Caco-2 (cell line): ENCODE measurements at regions not wholly inside any gene's neighbourhood (a gene's known extent, or its start where the extent isn't known, plus 50 kb on each side); places are given as distances from the start of the nearest gene placed in this dataset.

Experiments
- BruUV-seq: library from RNA; stranded (reverse); fragments of 400-500 nt; replicated peaks from 2 replicates; lab custom pipeline; 2021; lab: Mats Ljungman, UMichigan
- CTCF ChIA-PET: fragments of 300-600 bp; sonication (Branson Sonifier 250); formaldehyde crosslinking; loops from one replicate; lab custom pipeline; 2022; ENCODE audit warnings: antibody characterized with exemption; lab: Charles Lee
- POLR2A ChIA-PET: fragments of 300-600 bp; sonication (Branson Sonifier 250); formaldehyde crosslinking; loops from one replicate; lab custom pipeline; 2022; ENCODE audit warnings: antibody characterized with exemption; lab: Charles Lee
- DNase-seq, 2 experiments: peaks; one replicate each; pipeline versions ENCODE4 v3.0.0 to v3.0.0-alpha.2; 2020 to 2022
- H3K27me3 ChIP-seq: replicated peaks from 2 replicates; pipeline ENCODE4 v1.6.0; 2011; ENCODE audit warnings: low read length; ENCODE audit not compliant: control insufficient read depth, insufficient read depth
- H3K36me3 ChIP-seq: 2 replicates; pipeline ENCODE4 v1.5.1; 2011; ENCODE audit warnings: low read length; ENCODE audit not compliant: control insufficient read depth, insufficient read depth
- H3K4me1 ChIP-seq: fragments of 250-450 bp; sonication (Bioruptor Pico); 2 replicates; pipeline ENCODE4 v1.5.1; 2020; ENCODE audit warnings: mild to moderate bottlenecking
- H3K4me3 ChIP-seq: 2 replicates; pipeline ENCODE4 v1.5.1; 2011; ENCODE audit warnings: low read depth, mild to moderate bottlenecking, control low read depth, low read length
- H3K9me3 ChIP-seq: fragments of 250-450 bp; sonication (Bioruptor Pico); 2 replicates; pipeline ENCODE4 v1.5.1; 2020; ENCODE audit warnings: mild to moderate bottlenecking, moderate library complexity
- H3K27ac Mint-ChIP-seq: one replicate; pipeline ENCODE4 v1.8.0; 2022; ENCODE audit warnings: mixed read lengths; ENCODE audit not compliant: unreplicated experiment
- H3K27me3 Mint-ChIP-seq: one replicate; pipeline ENCODE4 v1.8.0; 2022; ENCODE audit warnings: mixed read lengths; ENCODE audit not compliant: insufficient read depth, unreplicated experiment
- H3K36me3 Mint-ChIP-seq: one replicate; pipeline ENCODE4 v1.8.0; 2022; ENCODE audit warnings: mild to moderate bottlenecking, mixed read lengths; ENCODE audit not compliant: insufficient read depth, unreplicated experiment
- H3K4me1 Mint-ChIP-seq: one replicate; pipeline ENCODE4 v1.8.0; 2022; ENCODE audit warnings: low read depth, mixed read lengths; ENCODE audit not compliant: unreplicated experiment
- H3K4me3 Mint-ChIP-seq: one replicate; pipeline ENCODE4 v1.8.0; 2022; ENCODE audit warnings: mild to moderate bottlenecking, moderate library complexity, mixed read lengths; ENCODE audit not compliant: unreplicated experiment
- H3K9me3 Mint-ChIP-seq: one replicate; pipeline ENCODE4 v1.8.0; 2022; ENCODE audit warnings: mixed read lengths; ENCODE audit not compliant: unreplicated experiment
- CTCF ChIP-seq, 2 experiments: fragments of 200-600 bp in 1 of 2; IDR thresholded peaks; 1 replicate in 1 of 2; 2 replicates in 1 of 2; pipeline versions ENCODE4 v1.5.1 to v1.8.0; 2011 to 2022; ENCODE audit warnings: antibody characterized with exemption in 1 of 2, control low read depth in 1 of 2, inconsistent platforms in 1 of 2, low read depth in 1 of 2, low read length in 1 of 2, mild to moderate bottlenecking in 1 of 2, moderate library complexity in 1 of 2; ENCODE audit not compliant: insufficient read depth in 1 of 2, severe bottlenecking in 1 of 2, unreplicated experiment in 1 of 2
- intact Hi-C: fragments of 100-400 bp; cut with micrococcal nuclease; formaldehyde crosslinking; loops from one replicate; pipeline ENCODE4 v1.10.0; 2022; ENCODE audit not compliant: unreplicated experiment

- no peaks in the 10 kb centered on the region for H3K27me3 ChIP-seq
- BruUV-seq = no TSS peak
- Mint-ChIP-seq H3K27me3 (no peaks in the 10 kb centered on the region), H3K4me1 (no peaks in the 10 kb centered on the region), H3K9me3 (no peaks in the 10 kb centered on the region), H3K27ac (no peak overlapping the region), H3K36me3 (no peaks in the 10 kb centered on the region), H3K4me3 (no peak overlapping the region)
- CTCF ChIA-PET = no interaction called here
- no peak overlapping the region for H3K4me3 ChIP-seq
- H3K36me3 ChIP-seq = no peaks in the 10 kb centered on the region
- TF ChIP-seq CTCF (IDR thresholded peaks at IDR 0.05; ENCODE audit: insufficient read depth in 1 of 2, low read depth in 1 of 2, low read length in 1 of 2, severe bottlenecking in 1 of 2, unreplicated experiment in 1 of 2) = no peak
- POLR2A ChIA-PET = no interaction called here
- no peak for DNase-seq
- no peaks in the 10 kb centered on the region for H3K9me3 ChIP-seq
- no peaks in the 10 kb centered on the region for H3K4me1 ChIP-seq
- intact Hi-C loops = no loop called here
Observed at GRCh38 chr2:12126318-12126717, 379.9 kb downstream of the LPIN1 start.

GRCh38 chr2:12127638-12128037 lies 381.2 kb downstream of the LPIN1 start:
- intact Hi-C loops = no loop called here
- BruUV-seq = no TSS peak
- no peaks in the 10 kb centered on the region for H3K9me3 ChIP-seq
- CTCF ChIA-PET = no interaction called here
- no peak for DNase-seq
- no peaks in the 10 kb centered on the region for H3K4me1 ChIP-seq
- no peaks in the 10 kb centered on the region for H3K27me3 Mint-ChIP-seq
- no peaks in the 10 kb centered on the region for H3K36me3 ChIP-seq
- TF ChIP-seq CTCF (IDR thresholded peaks at IDR 0.05; ENCODE audit: insufficient read depth in 1 of 2, low read depth in 1 of 2, low read length in 1 of 2, severe bottlenecking in 1 of 2, unreplicated experiment in 1 of 2) = no peak
- H3K4me1 Mint-ChIP-seq = no peaks in the 10 kb centered on the region
- no peaks in the 10 kb centered on the region for H3K27me3 ChIP-seq
- H3K4me3 Mint-ChIP-seq = no peak overlapping the region
- no peak overlapping the region for H3K4me3 ChIP-seq
- H3K9me3 Mint-ChIP-seq = no peaks in the 10 kb centered on the region
- no peaks in the 10 kb centered on the region for H3K36me3 Mint-ChIP-seq
- POLR2A ChIA-PET = no interaction called here
- no peak overlapping the region for H3K27ac Mint-ChIP-seq

- Mint-ChIP-seq H3K4me3 (no peak overlapping the region), H3K27ac (no peak overlapping the region), H3K27me3 (peaks cover 6% of the 10 kb centered on the region), H3K36me3 (no peaks in the 10 kb centered on the region), H3K9me3 (no peaks in the 10 kb centered on the region), H3K4me1 (no peaks in the 10 kb centered on the region)
- CTCF ChIA-PET = no interaction called here
- intact Hi-C loops = no loop called here
- TF ChIP-seq CTCF (IDR thresholded peaks at IDR 0.05; ENCODE audit: insufficient read depth in 1 of 2, low read depth in 1 of 2, low read length in 1 of 2, severe bottlenecking in 1 of 2, unreplicated experiment in 1 of 2) = no peak
- Histone ChIP-seq H3K36me3 (no peaks in the 10 kb centered on the region), H3K4me3 (no peak overlapping the region), H3K4me1 (no peaks in the 10 kb centered on the region), H3K27me3 (no peaks in the 10 kb centered on the region), H3K9me3 (no peaks in the 10 kb centered on the region)
- no peak for DNase-seq
- POLR2A ChIA-PET = no interaction called here
- no TSS peak for BruUV-seq
Observed at GRCh38 chr2:12131975-12132374, 385.5 kb downstream of the LPIN1 start.
